ENCODE measurements at regions not wholly inside any gene's neighbourhood (a gene's known extent, or its start where the extent isn't known, plus 50 kb on each side); places are given as distances from the start of the nearest gene placed in this dataset.
"Not testable (repeated sequence)": the region's sequence is repeated elsewhere in the genome, so short reads cannot be mapped to it uniquely, and the experiment has no call there.

DNA sequence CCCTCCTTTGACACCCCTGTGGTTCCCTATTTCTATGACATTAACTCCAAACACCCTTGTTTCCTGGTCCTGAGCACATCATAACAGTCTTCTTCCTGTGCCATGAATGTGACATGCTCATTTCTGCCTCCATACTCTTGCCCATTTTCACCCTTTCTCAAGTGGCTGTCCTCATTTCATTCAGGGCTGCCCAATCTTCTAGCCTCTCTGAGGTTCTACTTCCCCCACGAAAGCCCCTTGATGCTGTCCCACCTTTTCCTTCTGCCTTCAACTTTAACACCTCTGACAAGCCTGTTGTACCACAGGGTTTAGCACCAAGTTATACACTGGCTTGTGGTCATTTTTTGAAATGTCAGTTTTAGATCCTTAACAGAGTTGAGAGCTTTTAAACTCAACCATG lies 136.2 kb upstream of the BOD1L1 start:
- no peak for DNase-seq (ENCODE audit: low read depth)

DNA sequence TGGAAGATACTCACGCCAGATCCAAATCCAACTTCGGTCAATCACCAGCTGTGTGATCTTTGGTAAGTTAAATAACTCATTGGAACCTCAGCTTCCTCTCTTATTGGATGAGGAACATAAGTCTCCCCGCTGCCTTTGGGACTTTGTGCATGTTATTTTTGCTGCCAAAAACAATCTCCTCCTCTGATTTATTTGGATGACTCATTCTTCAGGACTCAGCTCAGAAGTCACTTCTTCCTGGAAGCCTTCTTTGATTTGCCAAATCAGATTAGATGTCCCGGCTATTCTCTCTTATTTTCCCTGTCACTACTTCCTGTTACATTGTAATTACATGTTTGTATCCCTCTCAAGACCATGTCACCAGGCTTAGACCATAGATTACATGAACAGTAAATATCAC lies 138.0 kb upstream of the BOD1L1 start:
- no peak for DNase-seq (ENCODE audit: low read depth)

DNA sequence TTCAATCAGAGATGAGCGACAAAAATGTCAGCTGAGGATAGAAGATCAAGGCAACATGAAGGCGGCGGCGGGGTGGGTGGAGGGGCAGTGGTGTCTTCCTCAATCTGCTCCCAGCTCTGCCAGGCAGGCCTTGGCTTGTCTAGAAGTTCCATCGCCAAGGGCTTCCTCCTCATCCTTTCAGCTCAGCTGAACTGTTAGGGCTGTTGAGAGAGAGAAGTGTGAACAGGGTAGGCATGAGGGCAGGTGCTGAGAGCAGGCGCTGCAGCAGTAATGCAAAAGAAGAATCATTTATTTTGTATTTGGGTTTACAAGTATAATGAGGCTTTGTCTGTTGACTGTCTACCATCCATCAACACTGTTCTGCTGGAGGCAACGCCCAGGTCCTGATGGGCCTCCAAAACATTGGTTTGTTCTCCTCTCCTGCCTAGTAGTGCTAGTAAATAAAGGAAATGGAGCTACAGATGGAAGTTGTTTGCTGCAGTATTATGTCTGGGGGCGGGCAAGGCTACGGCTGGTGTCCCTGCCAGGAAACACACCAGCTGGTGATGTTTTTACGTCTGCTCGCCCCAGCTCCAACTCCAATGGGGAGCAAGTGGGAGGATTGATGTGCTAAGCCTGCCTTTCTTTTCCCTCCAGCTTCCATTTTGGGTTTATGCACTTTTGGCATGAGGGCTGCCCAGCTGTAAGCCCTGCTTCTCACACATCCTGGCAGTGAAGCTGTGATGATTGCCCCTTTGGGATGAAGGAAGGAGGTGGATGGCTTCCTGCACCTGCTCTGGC lies 139.4 kb upstream of the BOD1L1 start:
- no peak for DNase-seq (ENCODE audit: low read depth)

DNA sequence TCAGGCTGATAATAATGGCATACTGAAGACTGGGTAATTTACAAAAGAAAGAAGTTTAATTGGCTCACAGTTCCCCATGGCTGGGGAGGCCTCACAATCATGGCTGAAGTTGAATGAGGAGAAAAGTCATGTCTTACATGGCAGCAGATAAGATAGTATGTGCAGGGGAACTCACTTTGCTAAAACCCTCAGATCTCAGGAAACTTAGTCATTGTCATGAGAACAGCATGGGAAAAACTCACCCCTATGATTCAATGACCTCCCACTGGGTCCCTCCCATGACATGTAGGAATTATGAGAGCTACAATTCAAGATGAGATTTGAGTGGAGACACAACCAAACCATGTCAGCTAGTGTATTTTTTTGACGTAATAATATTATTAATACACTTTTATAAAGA lies 149.8 kb upstream of the BOD1L1 start:
- no peak for DNase-seq (ENCODE audit: low read depth)

DNA sequence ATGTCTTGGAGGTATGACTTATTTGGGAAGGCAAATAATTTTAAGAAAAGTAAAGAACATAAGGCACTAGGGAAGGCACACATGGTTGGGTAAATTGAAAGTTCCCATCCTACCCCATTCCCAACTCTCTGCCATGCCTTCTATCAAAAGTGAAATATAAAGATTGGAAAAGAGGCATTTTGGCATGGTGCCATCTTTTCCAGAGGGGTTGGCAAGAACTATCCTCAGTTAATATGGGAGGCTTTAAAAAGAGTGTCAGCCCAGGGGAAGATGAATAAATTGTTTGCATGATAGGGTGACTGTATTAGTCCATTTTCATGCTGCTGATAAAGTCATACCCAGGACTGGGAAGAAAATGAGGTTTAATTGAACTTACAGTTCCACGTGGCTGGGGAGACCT lies 150.8 kb upstream of the BOD1L1 start:
- no peak for DNase-seq (ENCODE audit: low read depth)

DNA sequence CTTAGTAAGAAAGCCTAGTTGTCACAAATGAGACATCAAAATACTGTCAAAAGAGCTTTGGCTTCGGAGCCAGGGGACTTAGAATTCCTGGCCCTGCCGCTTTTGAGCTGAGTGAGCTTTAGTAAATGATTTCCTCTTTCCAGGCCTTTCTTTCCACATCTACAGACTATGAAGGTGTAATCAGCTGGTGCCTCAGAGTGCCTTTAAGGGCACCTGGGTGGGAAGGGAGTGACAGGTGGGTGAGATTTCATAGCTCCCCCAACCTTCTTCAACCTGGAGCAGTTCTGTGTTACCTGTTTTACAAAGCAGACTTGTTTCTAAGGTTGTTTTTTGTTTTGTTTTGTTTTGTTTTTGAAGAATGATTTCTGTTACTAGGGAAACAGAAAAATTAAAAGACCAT lies 154.7 kb upstream of the BOD1L1 start:
- no peak for DNase-seq (ENCODE audit: low read depth)

DNA sequence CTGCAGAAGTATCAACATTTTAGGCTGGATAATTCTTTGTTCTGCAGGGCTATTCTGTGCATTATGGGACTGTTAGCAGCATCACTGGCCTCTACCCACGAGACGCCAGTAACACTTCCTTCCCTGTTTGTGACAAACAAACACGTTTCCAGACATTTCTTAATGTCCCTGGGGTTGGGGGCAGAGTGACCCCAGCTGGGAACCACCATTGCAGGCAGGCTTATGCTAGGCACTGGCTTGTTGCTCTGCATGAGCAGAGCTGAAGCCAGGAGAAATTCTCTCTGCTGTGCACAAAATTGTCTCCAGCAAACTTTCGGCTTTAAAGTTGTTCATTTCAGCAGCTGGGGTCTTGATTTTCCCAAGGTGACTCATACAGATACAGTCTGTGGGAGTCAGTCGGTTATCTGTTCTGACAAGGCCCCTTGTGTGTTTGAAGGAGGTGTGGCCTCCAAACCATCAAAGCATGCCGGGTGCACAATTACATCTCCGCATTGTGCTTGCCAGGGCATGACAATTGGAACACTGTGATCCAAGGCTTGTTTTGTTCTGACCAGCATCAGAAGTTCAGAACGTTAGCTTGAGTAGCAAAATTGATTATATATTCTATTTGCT lies 156.4 kb upstream of the BOD1L1 start:
- DNase-seq (ENCODE audit: low read depth): peak; percentile 20

DNA sequence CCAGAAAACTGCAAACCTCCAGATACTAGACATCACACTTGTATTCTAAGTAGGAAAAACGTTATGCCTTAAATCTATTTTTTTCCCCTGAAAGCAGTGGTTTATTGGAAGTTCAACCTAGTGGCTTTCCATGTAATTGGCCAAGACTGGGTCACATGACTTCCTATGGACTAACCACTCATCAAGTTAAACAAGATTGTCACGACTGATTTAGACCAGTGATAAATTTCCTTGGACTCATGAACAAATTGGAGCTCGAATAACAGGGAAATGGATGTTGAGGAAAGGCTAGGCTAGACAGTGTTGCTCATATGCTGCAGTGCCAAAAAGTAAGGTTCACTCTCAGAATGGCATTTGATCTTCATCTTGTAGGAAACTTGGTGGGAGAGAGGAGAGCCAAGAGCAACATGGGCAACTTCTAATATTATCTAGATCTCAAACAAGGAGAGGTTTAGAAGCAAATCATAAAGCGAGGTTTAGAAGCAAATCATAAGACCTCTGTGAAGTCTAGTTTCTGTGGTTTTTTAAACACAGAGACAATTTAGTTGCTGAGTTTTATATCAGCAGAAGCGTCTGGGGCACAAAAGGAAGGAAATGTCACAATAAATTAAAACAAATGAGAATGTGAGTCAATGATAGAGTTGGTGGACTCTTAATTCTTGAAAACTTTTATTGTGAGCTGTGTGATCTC lies 165.6 kb upstream of the BOD1L1 start:
- no peak for DNase-seq (ENCODE audit: low read depth)

DNA sequence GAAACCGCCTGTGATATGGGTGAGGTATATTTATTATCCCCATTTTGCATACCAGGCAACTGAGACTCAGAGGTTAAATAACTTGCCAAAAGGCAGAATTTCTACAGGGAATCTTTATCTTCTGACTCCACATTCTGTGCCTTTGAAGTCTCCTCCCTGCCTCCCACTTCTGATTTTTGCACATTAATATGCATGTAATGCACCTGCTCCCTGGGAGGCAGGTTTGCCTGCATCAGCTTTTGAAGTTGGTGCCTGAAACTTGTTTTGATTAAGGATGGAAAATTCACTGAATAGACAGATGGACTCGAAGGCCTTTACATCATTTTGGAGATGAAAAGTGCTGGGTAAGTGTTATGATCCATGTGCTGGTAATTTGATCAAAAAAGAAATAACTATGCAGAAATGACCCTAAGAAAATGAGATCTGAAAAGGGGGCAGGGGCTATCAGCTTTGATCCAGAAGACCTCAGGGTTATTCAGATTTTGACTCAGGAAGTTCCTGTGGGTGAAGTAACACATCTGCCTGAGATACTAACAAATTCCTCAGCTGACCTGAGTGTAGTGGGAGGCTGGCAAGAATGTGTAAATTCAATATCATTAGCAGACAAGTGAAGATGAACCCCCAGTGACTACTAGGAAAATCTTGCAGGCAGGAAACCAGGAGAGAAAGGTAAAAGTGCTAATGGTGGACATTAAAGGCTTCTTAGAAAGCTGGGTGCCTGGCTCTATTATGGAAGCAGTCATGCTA lies 167.5 kb upstream of the BOD1L1 start:
- no peak for DNase-seq (ENCODE audit: low read depth)

DNA sequence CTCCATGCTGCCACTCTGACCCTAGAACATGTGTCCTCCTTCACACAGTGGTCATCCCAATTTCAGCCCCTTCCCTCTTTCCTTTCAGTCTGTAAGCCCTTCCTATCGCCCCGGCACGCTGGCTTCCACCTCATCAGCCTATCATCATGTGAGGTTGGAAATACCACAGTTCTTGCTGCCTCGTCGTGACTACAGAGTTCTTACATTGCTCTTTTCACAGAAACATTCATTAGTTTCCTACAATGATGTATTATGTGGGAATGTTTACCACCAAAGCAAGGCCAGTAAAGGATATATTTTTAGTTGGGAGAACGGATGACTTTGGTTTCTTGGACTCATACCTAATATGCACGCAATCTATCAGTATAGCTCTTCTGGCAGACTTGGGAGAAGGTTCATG lies 169.5 kb upstream of the BOD1L1 start:
- no peak for DNase-seq (ENCODE audit: low read depth)

DNA sequence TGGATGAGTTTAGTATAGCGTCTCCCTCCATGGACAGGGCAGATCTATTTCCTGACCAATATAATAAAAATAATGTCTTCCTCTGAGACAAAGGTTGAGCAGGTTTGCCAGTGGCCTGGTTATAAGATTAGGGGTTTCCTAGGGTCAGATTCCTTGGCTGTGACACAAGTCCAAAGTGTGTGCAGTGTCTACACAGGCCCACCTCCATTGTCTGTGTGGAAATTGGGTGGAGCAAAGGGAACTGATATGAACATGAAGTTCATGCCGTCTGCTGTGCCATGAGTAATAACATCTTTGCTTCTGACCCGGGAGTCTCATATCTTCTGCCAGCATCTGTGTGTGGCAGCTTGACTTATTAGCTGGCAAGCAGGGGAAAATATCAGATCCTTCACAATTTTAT lies 187.7 kb upstream of the BOD1L1 start:
- no peak for DNase-seq (ENCODE audit: low read depth)

DNA sequence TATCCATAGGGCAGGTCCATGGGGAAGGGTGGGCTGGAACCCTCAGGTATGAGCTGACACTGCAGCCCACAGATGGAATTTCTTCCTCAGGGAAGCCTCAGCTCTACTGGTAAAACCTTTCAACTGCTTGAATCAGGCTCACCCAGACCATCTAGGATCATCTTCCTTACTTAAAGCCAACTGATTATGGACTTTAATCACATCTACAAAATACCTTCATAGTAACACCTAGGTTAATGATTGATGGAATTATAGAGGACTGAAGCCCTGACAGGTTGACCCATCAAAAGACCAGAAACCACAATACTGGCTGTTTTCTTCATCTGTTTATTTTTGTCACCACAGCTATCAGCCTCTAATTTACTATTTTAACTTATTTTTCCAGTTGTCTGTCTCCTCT lies 188.9 kb upstream of the BOD1L1 start:
- no peak for DNase-seq (ENCODE audit: low read depth)

DNA sequence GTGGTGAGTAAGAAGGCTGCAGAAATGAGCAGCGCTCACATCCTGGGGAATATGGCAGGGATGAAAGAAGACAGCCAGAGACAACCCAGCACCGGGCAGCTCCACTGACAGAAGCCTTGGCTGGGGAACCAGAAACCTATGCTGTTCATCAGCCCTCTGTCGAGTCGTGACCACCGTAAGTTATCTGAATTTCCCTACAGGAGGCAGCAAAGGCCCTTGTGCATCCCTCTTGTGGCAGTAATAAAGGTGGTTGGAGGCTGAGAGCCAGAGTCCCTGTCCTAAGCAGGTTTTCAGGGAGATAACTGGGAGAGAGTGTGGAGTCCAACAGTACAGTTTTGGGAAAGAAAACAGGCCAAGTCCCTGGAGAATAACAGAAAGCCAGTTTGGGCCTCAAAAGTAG lies 194.0 kb upstream of the BOD1L1 start:
- DNase-seq (ENCODE audit: low read depth): no peak

DNA sequence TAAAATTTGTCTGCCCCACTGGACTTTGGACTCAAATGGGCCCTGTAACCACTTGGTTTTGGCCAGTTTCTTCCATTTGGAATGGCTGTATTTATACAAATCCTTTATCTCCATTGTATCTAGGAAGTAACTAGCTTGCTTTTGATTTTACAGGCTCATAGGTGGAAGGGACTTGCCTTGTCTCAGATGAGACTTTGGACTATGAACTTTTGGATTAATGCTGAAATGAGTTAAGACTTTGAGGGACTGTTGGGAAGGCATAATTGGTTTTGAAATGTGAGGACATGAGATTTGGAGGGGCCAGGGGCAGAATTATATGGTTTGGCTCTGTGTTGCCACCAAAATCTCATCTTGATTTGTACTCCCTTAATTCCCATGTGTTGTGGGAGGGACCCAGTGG lies 198.3 kb upstream of the BOD1L1 start:
- DNase-seq (ENCODE audit: low read depth): not testable (repeated sequence)

DNA sequence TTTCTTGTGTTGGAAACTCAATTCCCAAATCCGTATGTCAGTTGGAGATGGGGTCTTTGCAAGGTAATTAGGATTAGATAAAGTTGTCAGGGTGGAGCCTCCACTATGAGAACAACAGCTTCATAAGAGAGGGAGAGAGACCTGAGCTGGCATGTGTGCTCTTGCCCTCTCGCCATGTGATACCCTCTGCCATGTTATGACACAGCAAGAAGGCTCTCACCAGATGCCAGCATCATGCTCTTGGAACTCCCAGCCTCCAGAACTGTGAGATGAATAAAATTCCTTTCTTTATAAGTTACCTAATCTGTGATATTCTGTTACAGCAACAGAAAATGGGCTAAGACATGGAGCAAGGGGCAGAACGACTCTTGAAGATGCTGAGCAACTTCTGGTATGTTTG lies 201.9 kb upstream of the BOD1L1 start:
- no peak for DNase-seq (ENCODE audit: low read depth)

DNA sequence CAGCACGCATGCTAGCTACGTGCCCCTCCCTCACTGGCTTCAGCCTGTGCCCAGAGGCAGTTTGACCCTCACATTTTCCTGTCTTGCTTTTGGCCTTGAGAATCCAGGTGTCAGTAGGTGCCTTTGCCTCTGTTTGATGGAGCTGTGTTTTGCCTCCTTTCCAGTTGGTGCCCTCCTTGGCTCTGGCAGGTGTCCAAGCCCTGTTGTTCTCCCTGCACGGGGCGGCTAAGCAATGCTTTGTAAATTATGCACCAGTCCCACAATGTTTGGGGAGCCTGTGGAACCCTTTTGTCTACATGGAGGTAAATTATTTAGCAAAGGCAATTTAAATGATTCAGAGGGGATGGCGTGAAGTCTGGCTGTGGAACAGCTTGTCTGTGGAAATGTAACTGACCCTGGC lies 202.9 kb upstream of the BOD1L1 start:
- DNase-seq (ENCODE audit: low read depth): no peak

DNA sequence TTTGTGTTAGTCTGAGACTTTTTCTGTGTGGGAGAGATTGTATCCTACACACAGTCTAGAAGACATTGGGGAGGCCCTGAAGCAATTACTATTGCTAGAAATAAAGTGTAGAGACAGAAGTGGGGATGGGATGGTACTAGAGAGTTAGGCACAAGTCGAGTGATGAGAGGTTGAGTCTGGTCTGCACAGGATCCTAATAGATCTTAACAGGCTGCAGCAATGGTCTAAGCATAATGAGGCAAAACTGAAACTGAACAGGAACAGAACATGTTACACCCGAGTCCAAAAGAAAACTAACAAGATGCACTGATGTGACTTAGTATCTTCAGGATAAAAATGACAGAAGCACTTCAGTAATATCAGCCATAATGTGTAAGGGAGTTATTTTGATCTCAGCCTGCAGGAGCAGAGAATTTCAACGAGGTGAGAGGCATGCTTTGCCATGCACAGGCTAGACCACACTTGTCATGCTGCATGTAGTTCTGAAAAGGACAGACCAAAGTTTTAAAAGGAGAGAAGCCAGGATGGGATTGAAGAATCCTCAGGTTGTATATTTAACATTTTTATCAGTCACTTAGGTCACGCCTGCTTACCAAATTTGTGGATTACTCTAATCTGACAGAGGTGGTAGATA lies 205.8 kb upstream of the BOD1L1 start:
- no peak for DNase-seq (ENCODE audit: low read depth)

DNA sequence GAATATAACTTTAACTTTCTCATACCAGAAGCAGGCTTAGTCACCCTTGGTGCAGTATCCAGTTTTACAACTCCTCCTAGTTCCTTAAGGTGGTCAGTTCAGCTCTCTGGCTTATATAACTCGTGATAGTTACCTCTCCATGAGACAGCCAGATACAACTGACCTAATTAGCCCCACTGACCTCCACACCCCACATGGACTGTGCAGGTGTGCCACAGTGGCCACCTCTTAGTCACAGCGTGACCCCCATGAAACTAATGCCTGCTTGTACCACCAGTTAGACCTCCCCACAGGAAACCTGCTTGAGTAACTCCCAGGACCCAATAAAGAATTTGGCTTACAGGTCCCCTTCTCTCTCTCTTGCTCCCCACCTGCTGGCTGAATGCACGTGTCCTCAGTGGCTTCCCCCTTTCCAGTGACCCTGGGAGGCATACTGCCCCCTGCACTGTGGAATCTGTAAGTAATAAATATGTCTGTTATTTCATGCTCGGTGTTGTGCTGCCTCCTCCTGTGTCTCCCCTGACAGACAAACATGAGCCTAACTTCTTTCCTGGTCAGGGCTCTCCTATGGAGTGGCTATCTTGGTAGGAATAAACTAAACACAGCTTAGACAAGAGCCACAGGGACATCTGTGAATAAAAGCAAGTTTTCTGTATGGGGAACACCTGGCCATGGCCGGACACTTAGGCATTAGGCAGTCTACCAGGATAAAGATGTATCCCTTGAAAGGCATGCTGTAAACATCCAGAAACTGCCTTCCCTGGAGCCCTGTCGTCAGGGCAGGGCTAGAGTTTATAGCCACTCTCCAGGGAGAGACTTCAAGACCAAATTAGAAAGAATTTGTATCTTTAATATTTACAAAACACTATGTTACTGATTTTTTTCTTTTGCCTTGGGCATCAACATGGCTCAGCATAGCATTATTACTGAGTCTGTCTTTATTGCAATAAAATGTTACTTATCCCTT lies 209.7 kb upstream of the BOD1L1 start:
- no peak for DNase-seq (ENCODE audit: low read depth)

DNA sequence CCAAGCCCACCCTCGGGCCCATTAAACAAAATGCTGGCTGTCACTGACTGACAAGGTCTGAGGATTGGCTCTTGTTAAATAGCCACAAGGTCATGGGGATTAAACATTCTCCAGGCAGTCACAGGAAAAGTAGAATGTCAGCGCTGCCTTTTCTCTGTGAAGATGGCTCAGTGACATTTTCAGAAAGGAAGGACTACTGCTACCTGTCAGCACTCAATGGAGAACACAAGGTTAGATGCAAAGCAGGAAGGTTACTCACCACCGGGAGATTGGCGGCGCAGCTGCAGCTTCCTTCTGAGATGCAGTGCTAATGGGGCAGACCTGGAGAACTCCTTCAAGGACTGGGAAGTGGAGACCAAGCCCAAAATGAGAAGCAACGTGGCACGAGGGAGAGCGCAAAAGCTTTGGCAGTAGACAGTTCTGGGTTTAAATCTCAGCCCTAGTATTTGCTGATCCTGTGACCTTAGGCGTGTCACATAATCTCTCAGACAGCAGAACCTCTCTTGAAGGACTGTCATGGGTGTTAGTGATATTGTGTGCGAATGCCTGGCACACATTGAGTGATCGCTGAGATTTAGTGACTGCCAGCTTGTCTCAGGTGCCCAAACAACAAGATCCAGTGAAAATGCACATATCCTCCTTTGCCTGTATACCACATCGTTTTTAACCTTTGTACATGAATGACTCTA lies 213.1 kb upstream of the BOD1L1 start:
- DNase-seq (ENCODE audit: low read depth): no peak

DNA sequence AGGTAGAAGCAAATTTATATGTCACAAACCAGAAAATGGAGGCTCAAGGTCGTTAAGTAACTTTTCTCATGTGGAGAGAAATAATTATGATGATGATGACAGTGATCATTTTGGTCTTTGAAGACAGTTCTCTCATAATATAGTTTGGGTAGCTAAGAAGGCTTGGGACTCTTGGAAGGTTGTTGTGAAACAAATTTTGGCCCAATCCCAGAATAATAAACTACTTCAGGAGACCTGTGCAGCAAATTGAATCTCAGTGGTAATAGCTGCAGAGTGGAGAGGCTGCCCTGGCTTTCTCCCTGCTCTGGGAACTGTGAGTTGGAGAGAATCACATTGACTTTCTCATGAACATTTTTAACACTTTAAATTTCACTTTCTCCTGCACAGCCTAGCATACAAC lies 217.2 kb upstream of the BOD1L1 start:
- DNase-seq (ENCODE audit: low read depth): no peak

All from non-pigmented ciliary epithelial cell (primary cell).